ENCODE measurements at regions not wholly inside any gene's neighbourhood (a gene's known extent, or its start where the extent isn't known, plus 50 kb on each side); places are given as distances from the start of the nearest gene placed in this dataset.

DNA sequence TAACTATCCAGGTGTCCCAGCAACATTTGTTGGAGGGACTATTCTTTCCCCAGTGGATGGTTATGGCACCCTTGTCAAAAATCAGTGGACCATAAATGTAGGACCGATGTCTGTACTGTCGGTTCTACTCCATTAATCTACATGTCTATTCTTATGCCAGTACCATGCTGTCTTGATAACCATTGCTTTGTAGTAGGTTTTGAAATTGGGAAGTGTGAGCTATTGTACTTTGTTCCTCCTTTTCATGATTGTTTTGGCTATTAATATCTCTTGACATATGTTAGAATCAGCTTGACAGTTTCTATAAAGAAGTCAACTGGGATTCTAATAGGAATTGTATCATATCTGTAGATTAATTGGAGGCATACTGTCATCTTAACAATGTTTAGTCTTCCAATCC is 112.7 kb downstream of the HNRNPD start:
- FAIRE-seq, result no peak
- no peak overlapping the region for H2AFZ ChIP-seq (ENCODE audit: control insufficient read depth, low read length)
- no peaks in the 10 kb centered on the region for H3K9me3 ChIP-seq (ENCODE audit: control insufficient read depth, low read depth, low read length)
- no peaks in the 10 kb centered on the region for H3K4me1 ChIP-seq (ENCODE audit: control insufficient read depth, extremely low read depth, insufficient read depth, low read length)
- no peak overlapping the region for H3K4me3 ChIP-seq (ENCODE audit: control insufficient read depth in 2 of 3, extremely low read depth in 1 of 3, insufficient read depth in 2 of 3, low read depth in 1 of 3, low read length in 3 of 3)
- no peak overlapping the region for H3K9ac ChIP-seq (ENCODE audit: control insufficient read depth, extremely low read depth, insufficient read depth, low read length)
- no peak overlapping the region for H3K4me2 ChIP-seq (ENCODE audit: control insufficient read depth, extremely low read depth, insufficient read depth, low read depth, low read length)
- no peaks in the 10 kb centered on the region for H3K79me2 ChIP-seq (ENCODE audit: control insufficient read depth, insufficient read depth, low read length)
- no peak for TF ChIP-seq EZH2 (IDR thresholded peaks at IDR 0.05; ENCODE audit: low read length)
- TF ChIP-seq, protein P1, sequence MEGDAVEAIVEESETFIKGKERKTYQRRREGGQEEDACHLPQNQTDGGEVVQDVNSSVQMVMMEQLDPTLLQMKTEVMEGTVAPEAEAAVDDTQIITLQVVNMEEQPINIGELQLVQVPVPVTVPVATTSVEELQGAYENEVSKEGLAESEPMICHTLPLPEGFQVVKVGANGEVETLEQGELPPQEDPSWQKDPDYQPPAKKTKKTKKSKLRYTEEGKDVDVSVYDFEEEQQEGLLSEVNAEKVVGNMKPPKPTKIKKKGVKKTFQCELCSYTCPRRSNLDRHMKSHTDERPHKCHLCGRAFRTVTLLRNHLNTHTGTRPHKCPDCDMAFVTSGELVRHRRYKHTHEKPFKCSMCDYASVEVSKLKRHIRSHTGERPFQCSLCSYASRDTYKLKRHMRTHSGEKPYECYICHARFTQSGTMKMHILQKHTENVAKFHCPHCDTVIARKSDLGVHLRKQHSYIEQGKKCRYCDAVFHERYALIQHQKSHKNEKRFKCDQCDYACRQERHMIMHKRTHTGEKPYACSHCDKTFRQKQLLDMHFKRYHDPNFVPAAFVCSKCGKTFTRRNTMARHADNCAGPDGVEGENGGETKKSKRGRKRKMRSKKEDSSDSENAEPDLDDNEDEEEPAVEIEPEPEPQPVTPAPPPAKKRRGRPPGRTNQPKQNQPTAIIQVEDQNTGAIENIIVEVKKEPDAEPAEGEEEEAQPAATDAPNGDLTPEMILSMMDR (optimal IDR thresholded peaks at IDR 0.05 in 1 of 3, IDR thresholded peaks at IDR 0.05 in 1 of 3, conservative IDR thresholded peaks at IDR 0.05 in 1 of 3; ENCODE audit: extremely low read depth in 1 of 3, insufficient read depth in 2 of 3, low read length in 3 of 3), result no peak
- dilution Hi-C loops (cut with MboI; ENCODE audit: extremely low pct_ligation_motif_present, low sequenced_read_pairs), result no loop called here
- H3K27ac ChIP-seq (ENCODE audit: control insufficient read depth, insufficient read depth, low read length), result no peak overlapping the region
- no peaks in the 10 kb centered on the region for H3K9me1 ChIP-seq (ENCODE audit: control insufficient read depth, extremely low read depth, insufficient read depth, low read length)
- no peaks in the 10 kb centered on the region for H3K36me3 ChIP-seq (ENCODE audit: control insufficient read depth in 2 of 2, extremely low read depth in 1 of 2, insufficient read depth in 2 of 2, low read length in 2 of 2)
- no peaks in the 10 kb centered on the region for H3K27me3 ChIP-seq (ENCODE audit: control insufficient read depth, extremely low read depth, insufficient read depth, low read length)
- no peaks in the 10 kb centered on the region for H4K20me1 ChIP-seq (ENCODE audit: control insufficient read depth, extremely low read depth, insufficient read depth, low read length)
- no peak for DNase-seq (ENCODE audit: low read depth, low spot score)

DNA sequence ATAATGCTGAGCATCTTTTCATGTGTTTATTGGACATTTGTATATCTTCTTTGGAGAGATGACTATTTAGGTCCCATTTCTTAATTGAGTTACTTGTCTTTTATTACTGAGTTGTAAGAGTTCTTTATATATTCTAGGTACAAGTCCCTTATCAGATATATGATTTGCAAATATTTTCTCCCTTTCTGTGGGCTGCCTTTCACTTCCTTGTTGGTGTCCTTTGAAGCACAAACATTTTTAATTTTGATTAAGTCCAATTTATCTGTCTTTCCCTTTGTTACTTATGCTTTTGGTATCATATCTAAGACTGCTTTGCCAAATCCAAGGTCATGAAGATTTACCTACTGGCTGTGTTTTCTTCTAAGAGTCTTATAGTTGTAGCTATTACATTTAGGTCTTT is 113.2 kb downstream of the HNRNPD start:
- Histone ChIP-seq H3K27me3 (ENCODE audit: control insufficient read depth, extremely low read depth, insufficient read depth, low read length) (no peaks in the 10 kb centered on the region), H2AFZ (ENCODE audit: control insufficient read depth, low read length) (no peak overlapping the region)

More for the DNA sequence above, 113.2 kb downstream of the HNRNPD start:
- Histone ChIP-seq H3K79me2 (ENCODE audit: control insufficient read depth, insufficient read depth, low read length) (no peaks in the 10 kb centered on the region), H3K4me2 (ENCODE audit: control insufficient read depth, extremely low read depth, insufficient read depth, low read depth, low read length) (no peak overlapping the region), H3K9me3 (ENCODE audit: control insufficient read depth, low read depth, low read length) (no peaks in the 10 kb centered on the region), H4K20me1 (ENCODE audit: control insufficient read depth, extremely low read depth, insufficient read depth, low read length) (no peaks in the 10 kb centered on the region), H3K4me1 (ENCODE audit: control insufficient read depth, extremely low read depth, insufficient read depth, low read length) (no peaks in the 10 kb centered on the region), H3K27ac (ENCODE audit: control insufficient read depth, insufficient read depth, low read length) (no peak overlapping the region), H3K9ac (ENCODE audit: control insufficient read depth, extremely low read depth, insufficient read depth, low read length) (no peak overlapping the region), H3K36me3 (ENCODE audit: control insufficient read depth in 2 of 2, extremely low read depth in 1 of 2, insufficient read depth in 2 of 2, low read length in 2 of 2) (no peaks in the 10 kb centered on the region), H3K9me1 (ENCODE audit: control insufficient read depth, extremely low read depth, insufficient read depth, low read length) (no peaks in the 10 kb centered on the region), H3K4me3 (ENCODE audit: control insufficient read depth in 2 of 3, extremely low read depth in 1 of 3, insufficient read depth in 2 of 3, low read depth in 1 of 3, low read length in 3 of 3) (no peak overlapping the region)
- dilution Hi-C loops (cut with MboI; ENCODE audit: extremely low pct_ligation_motif_present, low sequenced_read_pairs), result no loop called here
- TF ChIP-seq, protein P1 (optimal IDR thresholded peaks at IDR 0.05 in 1 of 3, IDR thresholded peaks at IDR 0.05 in 1 of 3, conservative IDR thresholded peaks at IDR 0.05 in 1 of 3; ENCODE audit: extremely low read depth in 1 of 3, insufficient read depth in 2 of 3, low read length in 3 of 3), result no peak
- TF ChIP-seq EZH2 (IDR thresholded peaks at IDR 0.05; ENCODE audit: low read length), result no peak
- DNase-seq (ENCODE audit: low read depth, low spot score) (no peak), FAIRE-seq (no peak)

All from keratinocyte (primary cell).